NCI-H748 (cell line): ENCODE measurements at regions not wholly inside any gene's neighbourhood (a gene's known extent, or its start where the extent isn't known, plus 50 kb on each side); places are given as distances from the start of the nearest gene placed in this dataset.

ENCODE experiments used
- DNase-seq: peaks from one replicate; lab custom pipeline; 2025; ENCODE audit not compliant: unreplicated experiment; lab: John Stamatoyannopoulos, UW

GRCh38 chr22:27262361-27262760 lies 539.2 kb downstream of the MN1 start:
- no peak for DNase-seq

- no peak for DNase-seq
Measured at GRCh38 chr22:27264184-27264583, 537.4 kb downstream of the MN1 start.

GRCh38 chr22:27267145-27267544 lies 534.4 kb downstream of the MN1 start:
- no peak for DNase-seq

GRCh38 chr22:27269751-27270543 lies 531.6 kb downstream of the MN1 start:
- no peak for DNase-seq

GRCh38 chr22:27270818-27271510 lies 530.6 kb downstream of the MN1 start:
- DNase-seq = no peak

- DNase-seq = no peak
Measured at GRCh38 chr22:27273436-27273835, 528.1 kb downstream of the MN1 start.

GRCh38 chr22:27273853-27274252 lies 527.7 kb downstream of the MN1 start:
- DNase-seq = no peak

GRCh38 chr22:27274770-27275449 lies 526.6 kb downstream of the MN1 start:
- no peak for DNase-seq

- DNase-seq = no peak
Measured at GRCh38 chr22:27278946-27279345, 522.6 kb downstream of the MN1 start.

- no peak for DNase-seq
Measured at GRCh38 chr22:27283240-27283639, 518.3 kb downstream of the MN1 start.

- DNase-seq = no peak
Measured at GRCh38 chr22:27283714-27284113, 517.8 kb downstream of the MN1 start.

- no peak for DNase-seq
Measured at GRCh38 chr22:27284324-27284723, 517.2 kb downstream of the MN1 start.

GRCh38 chr22:27286711-27287110 lies 514.8 kb downstream of the MN1 start:
- no peak for DNase-seq

GRCh38 chr22:27292542-27293299 lies 508.8 kb downstream of the MN1 start:
- DNase-seq = no peak

GRCh38 chr22:27293721-27294445 lies 507.7 kb downstream of the MN1 start:
- no peak for DNase-seq

GRCh38 chr22:27295040-27295439 lies 506.5 kb downstream of the MN1 start:
- DNase-seq = no peak

GRCh38 chr22:27295605-27296004 lies 506.0 kb downstream of the MN1 start:
- no peak for DNase-seq

GRCh38 chr22:27296091-27296675 lies 505.4 kb downstream of the MN1 start:
- DNase-seq = no peak

- no peak for DNase-seq
Measured at GRCh38 chr22:27297125-27297524, 504.4 kb downstream of the MN1 start.

GRCh38 chr22:27298332-27298731 lies 503.2 kb downstream of the MN1 start:
- no peak for DNase-seq
